SK-N-SH treated with all-trans-retinoic acid at 6 μM for 48 hours (cell line): ENCODE measurements at regions not wholly inside any gene's neighbourhood (a gene's known extent, or its start where the extent isn't known, plus 50 kb on each side); places are given as distances from the start of the nearest gene placed in this dataset.
A peak's percentile ranks its signal among the peaks of the same experiment; 100 is the strongest.

Experiments used
- ATAC-seq: fragments of 200-7000 bp; cut with Tn5 transposase; 3 replicates; pipeline ENCODE4 v1.9.1; 2020; ENCODE audit warnings: mild to moderate bottlenecking, moderate library complexity
- ARNTL ChIP-seq: fragments of 450-650 bp; formaldehyde crosslinking; IDR thresholded peaks from 2 replicates; pipeline ENCODE4 v1.5.0; 2020; ENCODE audit warnings: low read depth, mild to moderate bottlenecking, moderate library complexity, borderline replicate concordance
- CREB5 ChIP-seq: fragments of 250-450 bp; sonication (Bioruptor Pico); IDR thresholded peaks from 2 replicates; pipeline ENCODE4 v1.5.1; 2020; ENCODE audit warnings: low read depth, mild to moderate bottlenecking, moderate library complexity
- CSDC2 ChIP-seq: fragments of 250-450 bp; sonication (Bioruptor Pico); IDR thresholded peaks from 2 replicates; pipeline ENCODE4 v1.5.0; 2020; ENCODE audit warnings: mild to moderate bottlenecking, moderate library complexity
- CSRNP3 ChIP-seq: fragments of 250-450 bp; sonication (Bioruptor Pico); IDR thresholded peaks from 2 replicates; pipeline ENCODE4 v1.5.1; 2021; ENCODE audit warnings: mild to moderate bottlenecking, moderate library complexity
- GLIS3 ChIP-seq: fragments of 250-450 bp; sonication (Bioruptor Pico); IDR thresholded peaks from 2 replicates; pipeline ENCODE4 v1.5.0; 2020; ENCODE audit warnings: mild to moderate bottlenecking, moderate library complexity
- ISL1 ChIP-seq: fragments of 250-450 bp; sonication (Bioruptor Pico); IDR thresholded peaks from 2 replicates; pipeline ENCODE4 v2.1.2; 2022; ENCODE audit warnings: mild to moderate bottlenecking, moderate library complexity
- OSR1 ChIP-seq: fragments of 250-450 bp; sonication (Bioruptor Pico); IDR thresholded peaks from 2 replicates; pipeline ENCODE4 v1.8.0; 2022; ENCODE audit warnings: moderate library complexity, mild to moderate bottlenecking, inconsistent platforms
- PATZ1 ChIP-seq: fragments of 250-450 bp; sonication (Bioruptor Pico); IDR thresholded peaks from 2 replicates; pipeline ENCODE4 v1.8.0; 2020; ENCODE audit warnings: mild to moderate bottlenecking, moderate library complexity, borderline replicate concordance
- POU6F1 ChIP-seq: fragments of 250-450 bp; sonication (Bioruptor Pico); IDR thresholded peaks from 2 replicates; pipeline ENCODE4 v1.8.0; 2021; ENCODE audit warnings: low read depth, mild to moderate bottlenecking, moderate library complexity, borderline replicate concordance
- PPARA ChIP-seq: fragments of 250-450 bp; sonication (Bioruptor Pico); IDR thresholded peaks from 2 replicates; pipeline ENCODE4 v1.5.0; 2020; ENCODE audit warnings: mild to moderate bottlenecking, borderline replicate concordance
- RARB ChIP-seq: fragments of 250-450 bp; sonication (Bioruptor Pico); IDR thresholded peaks from 2 replicates; pipeline ENCODE4 v1.8.0; 2021; ENCODE audit warnings: mild to moderate bottlenecking, moderate library complexity
- SNAI2 ChIP-seq: fragments of 250-450 bp; sonication (Bioruptor Pico); IDR thresholded peaks from 2 replicates; pipeline ENCODE4 v1.5.0; 2020; ENCODE audit warnings: mild to moderate bottlenecking, moderate library complexity
- TCF4 ChIP-seq: fragments of 250-450 bp; sonication (Bioruptor Pico); IDR thresholded peaks from 2 replicates; pipeline ENCODE4 v1.8.0; 2021; ENCODE audit warnings: mild to moderate bottlenecking, moderate library complexity, borderline replicate concordance
- TSHZ2 ChIP-seq: fragments of 250-450 bp; sonication (Bioruptor Pico); IDR thresholded peaks from 2 replicates; pipeline ENCODE4 v1.5.0; 2020; ENCODE audit warnings: mild to moderate bottlenecking, moderate library complexity
- ZC3H10 ChIP-seq: fragments of 250-450 bp; sonication (Bioruptor Pico); IDR thresholded peaks from 2 replicates; pipeline ENCODE4 v1.5.1; 2021; ENCODE audit warnings: mild to moderate bottlenecking, moderate library complexity
- ZFP3 ChIP-seq: fragments of 250-450 bp; sonication (Bioruptor Pico); IDR thresholded peaks from 2 replicates; pipeline ENCODE4 v1.5.0; 2020; ENCODE audit warnings: mild to moderate bottlenecking, moderate library complexity
- ZFP30 ChIP-seq: fragments of 450-650 bp; formaldehyde crosslinking; IDR thresholded peaks from 2 replicates; pipeline ENCODE4 v1.5.0; 2022; ENCODE audit warnings: mild to moderate bottlenecking, moderate library complexity
- ZNF70 ChIP-seq: fragments of 450-650 bp; formaldehyde crosslinking; IDR thresholded peaks from 2 replicates; pipeline ENCODE4 v1.5.0; 2020; ENCODE audit warnings: mild to moderate bottlenecking, moderate library complexity
- ZNF8 ChIP-seq: fragments of 450-650 bp; formaldehyde crosslinking; IDR thresholded peaks from 2 replicates; pipeline ENCODE4 v1.5.0; 2020; ENCODE audit warnings: mild to moderate bottlenecking, moderate library complexity

GRCh38 chr16:86248310-86248905 is 261.9 kb upstream of the FOXF1 start:
- no peak for ATAC-seq
- TF ChIP-seq TSHZ2 (CRISPR knock-in tag) = no peak
- no peak for TF ChIP-seq PATZ1 (CRISPR knock-in tag)
- TF ChIP-seq OSR1 (CRISPR knock-in tag) = no peak
- no peak for TF ChIP-seq SNAI2
- no peak for TF ChIP-seq PPARA (CRISPR knock-in tag)
- TF ChIP-seq ZNF70 (CRISPR knock-in tag) = no peak
- no peak for TF ChIP-seq POU6F1 (CRISPR knock-in tag)
- no peak for TF ChIP-seq ZC3H10
- no peak for TF ChIP-seq ZFP30

- no peak for ATAC-seq
- TF ChIP-seq CREB5 (no peak), PPARA (CRISPR knock-in tag) (no peak), RARB (no peak), GLIS3 (no peak), TCF4 (CRISPR knock-in tag) (no peak), ZNF70 (CRISPR knock-in tag) (no peak)
These were observed 260.7 kb upstream of the FOXF1 start for GRCh38 chr16:86249631-86250030.

- no peak for ATAC-seq
- TF ChIP-seq CSDC2 = no peak
- TF ChIP-seq, all 23 proteins: peak for 0
These were observed 258.6 kb upstream of the FOXF1 start for GRCh38 chr16:86251682-86252081.

- TF ChIP-seq GLIS3 (no peak), ISL1 (CRISPR knock-in tag) (no peak), CSRNP3 (CRISPR knock-in tag) (no peak), SNAI2 (no peak), ZFP3 (no peak), OSR1 (CRISPR knock-in tag) (no peak), CSDC2 (no peak), ARNTL (CRISPR knock-in tag) (no peak), RARB (no peak), ZNF8 (CRISPR knock-in tag) (no peak), ZNF70 (CRISPR knock-in tag) (no peak), PATZ1 (CRISPR knock-in tag) (no peak), TSHZ2 (CRISPR knock-in tag) (no peak)
- peak; percentile 76 for ATAC-seq
These were observed 257.7 kb upstream of the FOXF1 start for GRCh38 chr16:86252596-86252995.
